ENCODE measurements at regions not wholly inside any gene's neighbourhood (a gene's known extent, or its start where the extent isn't known, plus 50 kb on each side); places are given as distances from the start of the nearest gene placed in this dataset.

DNA sequence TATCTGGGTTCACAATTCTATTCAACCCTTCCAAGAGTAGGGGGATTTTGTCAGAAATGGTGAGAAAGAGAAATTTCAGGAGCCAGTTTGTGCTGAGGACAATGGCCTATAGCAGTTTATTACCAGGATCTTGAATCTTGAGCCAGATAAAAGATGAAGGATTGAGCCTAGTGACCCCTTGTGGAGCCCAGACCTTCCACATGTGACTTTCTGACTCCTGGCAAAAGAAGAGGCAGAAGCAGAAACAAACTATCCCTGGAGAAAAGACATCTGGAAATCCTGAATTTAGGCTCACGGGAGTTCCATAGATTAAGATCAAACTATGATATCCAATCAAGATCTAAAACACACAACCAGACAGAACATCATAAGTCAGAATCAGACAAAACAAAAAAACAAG is 60.9 kb upstream of the CHRM2 start:
- DNase-seq (ENCODE audit: low spot score) = peak; percentile 22

DNA sequence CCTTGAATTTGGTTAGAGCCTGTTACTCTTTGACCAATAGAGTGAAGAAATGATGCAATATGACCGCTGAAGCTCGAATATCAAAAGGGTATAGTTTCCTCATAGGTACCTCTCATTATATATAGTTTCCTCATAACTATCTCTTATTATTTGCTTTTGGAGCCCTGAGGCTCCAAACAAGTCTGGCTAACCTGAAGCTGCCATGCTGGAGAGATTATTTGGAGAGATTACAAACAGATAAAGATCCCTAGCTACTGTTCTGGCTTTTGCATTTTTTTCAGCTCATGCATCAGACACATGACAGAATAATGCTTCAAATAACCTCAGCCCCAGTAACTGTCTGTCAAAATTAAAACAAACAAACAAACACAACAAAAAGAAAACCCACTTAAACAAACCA is 65.4 kb upstream of the CHRM2 start:
- no peak for DNase-seq (ENCODE audit: low spot score)

DNA sequence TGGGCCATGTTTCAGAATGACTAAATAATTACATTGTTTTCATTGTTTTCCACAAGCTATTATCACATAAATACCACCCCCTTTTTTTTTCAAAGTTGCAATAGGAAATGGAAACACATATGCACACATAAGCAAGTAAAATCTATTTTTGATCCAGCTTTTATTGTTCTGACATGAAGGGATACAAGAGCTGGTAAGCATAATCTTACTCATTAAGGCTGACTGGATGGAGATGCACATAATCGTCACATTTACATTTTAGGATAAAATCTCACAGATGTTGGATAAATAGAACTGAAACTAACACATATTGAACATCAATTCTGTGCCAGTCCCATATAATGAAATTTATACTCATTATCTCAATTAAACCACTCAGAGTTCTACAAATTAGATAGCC is 84.5 kb upstream of the CHRM2 start:
- no peak for DNase-seq (ENCODE audit: low spot score)

DNA sequence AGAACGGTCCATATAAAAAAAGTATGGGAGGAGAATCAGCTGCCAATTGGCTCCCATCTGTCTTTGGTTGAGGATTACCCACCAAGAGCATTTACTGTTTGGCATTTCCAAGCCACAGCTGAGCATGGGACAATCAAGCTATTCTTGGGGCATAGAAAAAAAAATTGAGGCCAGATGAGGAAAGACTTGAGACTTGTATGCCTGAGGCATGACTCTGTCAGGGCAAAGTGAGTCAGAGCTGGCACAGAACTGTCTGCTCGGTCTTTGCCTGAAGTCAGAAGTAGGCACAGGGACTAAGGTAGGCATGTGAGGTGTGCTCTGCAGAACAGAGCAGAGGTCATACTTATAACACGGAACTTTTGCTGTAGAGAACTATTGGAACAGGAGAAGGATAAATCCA is 126.5 kb upstream of the CHRM2 start:
- peak; percentile 48 for DNase-seq (ENCODE audit: low spot score)

DNA sequence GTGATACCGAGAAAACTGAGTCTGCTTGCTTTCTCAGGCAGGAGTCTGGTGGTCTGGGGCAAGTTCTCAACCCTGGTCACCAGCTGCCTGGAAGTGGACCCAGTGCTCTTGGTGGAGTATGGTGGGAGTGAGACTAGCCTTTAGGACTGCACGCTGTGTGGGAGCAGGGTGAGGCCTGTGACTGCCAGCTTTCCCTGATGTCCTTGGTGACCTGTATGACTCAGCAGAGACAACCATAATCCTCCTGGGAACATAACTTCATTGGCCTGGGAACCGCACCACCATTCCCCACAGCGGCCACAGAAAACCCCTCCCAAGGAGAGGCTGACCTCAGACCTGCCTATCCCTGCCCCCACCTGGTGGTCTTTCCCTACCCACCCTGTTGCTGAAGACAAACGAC is 139.5 kb upstream of the CHRM2 start:
- DNase-seq (ENCODE audit: low spot score) = no peak

DNA sequence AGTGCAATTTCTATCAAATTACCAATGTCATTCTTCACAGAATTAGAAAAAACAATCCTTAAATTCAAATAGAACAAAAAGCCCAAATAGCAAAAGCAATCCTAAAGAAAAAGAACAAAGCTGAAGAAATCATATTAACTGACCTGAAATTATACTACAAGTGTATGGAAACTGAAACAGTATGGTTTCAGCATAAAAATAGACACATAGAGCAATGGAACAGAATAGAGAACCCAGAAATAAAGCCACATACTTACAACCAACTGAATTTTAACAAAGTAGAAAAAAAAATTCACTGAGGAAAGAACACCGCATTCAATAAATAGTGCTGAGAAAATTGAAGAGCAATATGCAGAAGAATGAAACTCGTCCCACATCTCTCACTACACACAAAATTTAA is 142.0 kb upstream of the CHRM2 start:
- no peak for DNase-seq (ENCODE audit: low spot score)

DNA sequence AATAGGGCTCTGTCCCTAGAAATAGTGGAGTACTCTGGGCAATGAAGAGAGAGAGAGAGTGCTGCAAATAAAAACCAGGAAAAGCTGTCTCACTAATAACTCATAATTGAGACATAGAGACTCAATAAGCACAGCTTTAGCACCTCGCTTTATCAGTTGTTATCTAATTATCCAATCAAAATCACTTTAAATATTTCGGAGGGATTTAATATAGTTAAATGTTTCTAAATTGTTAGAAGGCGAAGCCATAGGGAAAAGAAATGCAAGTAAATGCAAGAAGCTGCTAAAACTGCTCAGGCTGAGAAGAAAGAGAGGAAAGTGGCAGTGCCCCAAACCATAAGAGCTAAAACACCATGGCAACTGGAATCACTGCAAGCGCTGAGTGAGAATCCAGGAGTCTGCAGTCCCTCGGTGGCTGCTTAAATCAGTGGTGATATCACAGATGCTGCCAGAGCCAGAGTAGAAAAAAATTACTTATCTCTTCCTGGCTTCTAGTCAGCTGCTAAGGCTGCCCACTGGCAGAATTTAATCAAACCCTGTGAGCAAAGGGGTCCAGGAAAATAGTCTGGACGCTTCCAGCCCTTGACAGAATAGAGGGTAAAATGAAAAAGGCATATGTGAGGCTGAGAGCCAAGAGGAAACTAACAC is 150.4 kb upstream of the CHRM2 start:
- DNase-seq (ENCODE audit: low spot score) = no peak

DNA sequence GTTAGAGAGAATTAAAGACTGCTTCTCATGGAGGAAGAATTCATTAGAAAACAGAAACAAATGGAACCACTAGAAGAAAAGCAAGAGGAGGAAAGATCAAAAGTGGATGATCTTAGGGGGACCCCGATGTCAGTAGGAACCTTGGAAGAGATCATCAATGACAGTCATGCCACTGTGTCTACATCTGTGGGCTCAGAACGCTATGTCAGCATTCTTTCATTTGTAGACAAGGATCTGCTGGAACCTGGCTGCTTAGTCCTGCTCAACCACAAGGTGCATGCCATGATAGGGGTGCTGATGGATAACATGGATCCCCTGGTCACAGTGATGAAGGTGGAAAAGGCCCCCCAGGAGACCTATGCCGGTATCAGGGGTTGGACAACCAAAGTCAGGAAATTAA is 154.4 kb upstream of the CHRM2 start:
- DNase-seq (ENCODE audit: low spot score) = no peak

DNA sequence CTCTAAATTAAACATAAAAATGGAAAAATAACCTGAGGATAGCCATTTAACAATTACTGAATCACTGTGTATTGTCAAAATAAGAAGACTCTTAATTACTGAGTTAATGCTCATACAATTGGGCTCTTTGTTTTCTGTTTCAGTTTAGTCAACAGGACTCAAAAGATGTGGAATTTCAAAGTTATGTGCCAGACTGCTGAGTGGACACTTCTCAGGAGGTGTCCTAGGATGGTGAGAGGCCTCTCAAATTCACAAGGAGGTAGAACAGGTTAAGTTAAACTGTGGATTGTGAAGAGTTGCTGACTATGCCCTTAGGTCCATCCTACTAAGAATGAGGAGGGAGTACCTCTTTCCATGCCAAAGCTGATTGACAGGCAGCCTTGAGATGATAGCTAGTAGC is 157.7 kb upstream of the CHRM2 start:
- DNase-seq (ENCODE audit: low spot score) = no peak

DNA sequence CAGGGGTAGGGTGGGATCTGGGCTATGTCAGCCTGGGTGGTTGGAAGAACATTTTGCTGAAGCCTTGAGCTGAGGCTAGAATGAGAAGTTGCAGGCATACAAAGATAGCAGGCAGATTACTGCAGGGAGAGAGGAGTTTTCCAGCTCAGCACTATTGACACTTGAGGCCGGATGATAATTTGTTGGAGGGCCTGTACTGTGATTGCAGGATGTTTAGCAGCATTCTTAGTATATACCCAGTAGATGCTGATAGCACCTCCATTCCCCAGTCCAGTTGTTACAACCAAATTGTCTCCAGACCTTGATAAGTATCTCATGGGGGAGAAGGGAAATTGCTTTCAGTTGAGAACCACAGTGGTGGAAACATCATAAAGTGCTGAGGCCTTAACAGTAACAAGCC is 158.6 kb upstream of the CHRM2 start:
- no peak for DNase-seq (ENCODE audit: low spot score)

DNA sequence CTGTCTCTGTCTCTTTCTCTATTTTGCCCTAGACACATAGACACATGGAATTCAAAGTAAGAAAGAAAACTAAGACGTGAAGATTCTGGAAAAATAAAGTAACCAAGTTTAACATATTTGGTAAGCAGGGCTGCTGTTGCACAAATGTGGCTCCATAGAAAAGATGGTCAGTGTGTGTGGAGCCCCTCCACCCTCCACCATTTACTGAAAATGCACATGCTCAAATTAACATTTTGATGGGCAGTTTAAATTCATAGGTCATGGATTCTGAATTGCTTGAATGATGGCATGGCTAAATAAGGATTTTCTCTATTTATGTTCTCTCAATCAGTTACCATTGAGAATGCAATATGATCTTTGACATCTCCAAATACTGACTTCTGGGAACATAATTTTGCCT is 165.5 kb upstream of the CHRM2 start:
- DNase-seq (ENCODE audit: low spot score) = no peak

DNA sequence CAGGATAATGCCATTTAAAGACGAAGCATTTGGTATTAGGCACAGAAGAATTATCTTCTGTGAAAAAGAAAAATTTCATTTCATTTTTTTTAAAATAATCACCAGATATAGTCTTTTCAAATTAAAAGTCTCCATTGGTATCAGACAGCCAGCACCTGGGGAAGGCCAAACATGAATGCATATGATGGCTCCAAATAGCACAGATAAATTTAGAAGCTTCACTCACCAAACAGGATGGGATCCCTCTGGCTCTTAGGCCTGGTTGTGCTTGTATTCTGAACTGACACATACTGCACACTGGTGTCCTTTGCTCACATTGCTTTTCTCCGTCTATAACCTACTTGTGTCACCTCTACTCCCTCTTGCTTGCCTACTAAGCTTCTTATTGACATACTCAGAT is 169.5 kb upstream of the CHRM2 start:
- DNase-seq (ENCODE audit: low spot score) = no peak

DNA sequence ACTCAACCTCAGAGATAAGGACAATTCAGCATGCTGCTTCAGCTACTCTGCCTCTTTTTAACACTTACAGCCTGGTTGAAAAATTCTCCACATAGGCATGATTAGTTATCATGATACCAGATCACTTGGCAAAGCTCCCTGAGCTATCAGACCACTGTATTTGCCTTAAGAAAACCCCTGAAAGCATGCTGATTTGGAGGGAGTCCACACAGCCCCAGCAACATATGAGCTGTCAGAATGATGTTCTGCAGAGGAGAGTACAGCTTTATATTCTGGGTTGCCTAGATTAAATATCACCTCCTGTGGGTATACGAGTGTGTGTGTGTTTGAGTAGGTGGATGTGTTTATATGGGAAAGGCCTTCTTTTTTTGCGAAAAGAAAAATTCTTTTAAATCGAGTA is 170.2 kb upstream of the CHRM2 start:
- no peak for DNase-seq (ENCODE audit: low spot score)

DNA sequence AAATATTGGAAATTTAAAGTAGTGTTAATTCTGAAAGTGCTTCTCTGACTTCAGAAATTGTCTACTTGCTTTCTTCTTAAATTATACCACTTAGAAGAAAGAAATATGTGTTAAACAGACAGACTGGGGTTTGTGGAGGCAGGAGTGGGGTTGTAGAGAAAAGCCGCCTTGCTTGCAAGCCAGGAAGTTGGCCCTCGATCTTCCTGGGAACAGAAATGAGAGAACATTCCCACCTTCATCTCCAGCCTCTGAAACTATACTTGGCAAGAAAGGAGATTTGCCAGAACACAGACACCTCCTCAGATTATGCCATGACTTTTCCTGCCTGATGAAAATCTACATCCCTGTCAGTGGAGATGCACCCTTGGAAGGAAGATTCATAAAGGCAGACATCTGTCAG is 171.2 kb upstream of the CHRM2 start:
- no peak for DNase-seq (ENCODE audit: low spot score)

DNA sequence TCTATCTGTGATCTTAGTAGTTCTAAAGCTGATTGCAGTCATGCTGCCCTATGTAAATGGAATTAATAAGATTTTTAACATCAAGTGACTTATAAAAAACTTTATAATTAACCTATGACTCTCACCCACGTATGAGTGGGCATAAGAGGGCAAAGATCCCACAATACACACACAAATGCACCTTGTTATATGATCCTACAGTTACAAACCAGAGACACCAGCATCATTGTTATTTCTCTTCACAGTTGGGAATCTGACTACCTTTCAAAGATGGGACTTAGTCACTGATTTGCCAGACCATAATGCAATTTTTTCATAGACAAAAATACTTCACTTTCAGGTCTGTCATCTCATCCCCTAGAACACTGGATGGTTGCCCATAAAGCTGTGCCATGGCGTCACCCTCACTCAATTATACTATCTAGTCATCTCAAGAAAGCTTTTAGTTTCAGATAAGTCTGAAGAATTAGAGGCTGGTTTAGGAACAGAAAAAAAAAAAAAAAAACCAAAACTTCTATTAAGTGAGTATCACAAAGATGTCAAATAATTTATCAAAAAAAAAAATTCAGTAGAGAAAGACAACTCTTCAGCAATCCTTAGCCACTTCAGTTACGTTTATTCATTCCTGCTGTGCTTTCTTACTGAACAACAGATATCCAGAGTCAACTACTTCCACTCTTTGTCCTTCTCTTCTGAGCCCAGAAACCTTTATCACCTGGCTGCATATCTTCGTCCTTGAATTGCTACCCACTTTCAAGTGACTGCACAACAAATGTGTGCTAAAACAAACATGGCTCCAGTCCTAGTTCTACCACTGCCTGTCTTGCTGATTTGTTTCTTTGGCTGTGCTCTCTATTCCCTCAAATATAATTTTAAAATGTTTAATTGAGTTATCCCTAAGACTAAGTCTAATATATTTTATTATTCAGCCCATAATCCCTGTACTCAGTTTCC is 175.0 kb upstream of the CHRM2 start:
- no peak for DNase-seq (ENCODE audit: low spot score)

DNA sequence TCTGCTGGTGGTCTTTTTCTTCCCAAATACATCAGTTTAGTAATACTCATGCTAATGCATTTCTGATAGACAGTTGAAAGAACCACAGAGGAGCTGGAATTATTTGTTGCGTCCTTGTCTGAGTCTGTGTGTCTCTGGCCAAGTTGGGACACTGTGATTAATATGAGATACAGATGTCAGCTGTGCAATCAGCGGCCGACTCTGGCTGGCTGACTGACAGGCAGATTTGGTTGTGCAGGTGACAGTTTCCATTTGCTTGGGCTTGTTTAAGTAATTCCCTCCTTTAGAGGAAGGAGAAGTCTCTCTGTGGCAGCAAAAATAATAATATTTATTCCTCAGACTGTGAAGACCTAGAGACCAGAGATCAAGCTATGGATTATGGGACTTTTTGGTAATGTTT is 176.2 kb upstream of the CHRM2 start:
- no peak for DNase-seq (ENCODE audit: low spot score)

DNA sequence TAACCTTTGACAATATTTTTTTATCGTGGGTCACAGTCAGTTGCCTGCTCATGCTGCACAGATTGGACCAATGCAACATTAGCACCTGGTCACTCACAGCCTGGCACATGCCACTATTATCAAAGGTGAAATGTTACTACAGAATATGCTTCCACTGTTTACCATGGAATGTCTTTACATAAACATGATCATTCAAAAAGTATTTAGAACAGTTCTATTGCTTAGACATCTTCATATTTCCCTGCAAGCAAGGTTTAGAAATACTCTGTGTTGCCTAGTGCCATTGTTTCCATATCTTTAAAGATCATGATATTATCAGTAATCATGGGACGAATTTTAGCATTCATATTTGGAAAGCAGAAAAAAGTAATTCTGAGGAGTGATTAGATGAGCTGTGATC is 179.9 kb upstream of the CHRM2 start:
- no peak for DNase-seq (ENCODE audit: low spot score)

DNA sequence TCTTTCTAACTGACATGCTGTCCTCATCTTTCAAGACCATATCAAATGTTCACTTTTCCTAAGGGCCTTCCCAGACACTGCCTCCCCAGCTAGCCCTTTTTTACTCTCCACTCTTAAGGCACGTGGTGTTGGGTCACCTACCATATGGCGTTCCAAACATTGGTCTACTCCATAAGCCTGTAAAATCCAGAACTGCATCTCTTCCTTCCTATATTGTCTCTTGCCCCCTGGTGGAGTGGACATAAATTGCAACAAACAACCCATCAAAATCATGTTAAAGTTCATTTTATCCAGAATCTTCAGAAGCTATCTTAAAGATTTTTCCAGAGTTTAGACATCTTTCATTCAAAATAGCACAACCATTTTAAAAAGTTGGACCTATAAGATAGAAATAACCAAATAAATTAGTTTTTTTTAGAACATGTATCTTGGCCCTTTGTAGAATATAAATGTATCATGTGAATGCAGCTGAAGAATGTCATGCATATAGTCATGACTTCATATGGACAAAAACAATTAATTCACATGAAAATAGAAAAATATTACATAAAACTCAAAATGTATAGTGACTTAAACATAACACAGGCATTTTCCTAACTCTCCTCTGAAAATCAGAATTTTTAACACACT is 180.6 kb upstream of the CHRM2 start:
- DNase-seq (ENCODE audit: low spot score) = peak; percentile 67

DNA sequence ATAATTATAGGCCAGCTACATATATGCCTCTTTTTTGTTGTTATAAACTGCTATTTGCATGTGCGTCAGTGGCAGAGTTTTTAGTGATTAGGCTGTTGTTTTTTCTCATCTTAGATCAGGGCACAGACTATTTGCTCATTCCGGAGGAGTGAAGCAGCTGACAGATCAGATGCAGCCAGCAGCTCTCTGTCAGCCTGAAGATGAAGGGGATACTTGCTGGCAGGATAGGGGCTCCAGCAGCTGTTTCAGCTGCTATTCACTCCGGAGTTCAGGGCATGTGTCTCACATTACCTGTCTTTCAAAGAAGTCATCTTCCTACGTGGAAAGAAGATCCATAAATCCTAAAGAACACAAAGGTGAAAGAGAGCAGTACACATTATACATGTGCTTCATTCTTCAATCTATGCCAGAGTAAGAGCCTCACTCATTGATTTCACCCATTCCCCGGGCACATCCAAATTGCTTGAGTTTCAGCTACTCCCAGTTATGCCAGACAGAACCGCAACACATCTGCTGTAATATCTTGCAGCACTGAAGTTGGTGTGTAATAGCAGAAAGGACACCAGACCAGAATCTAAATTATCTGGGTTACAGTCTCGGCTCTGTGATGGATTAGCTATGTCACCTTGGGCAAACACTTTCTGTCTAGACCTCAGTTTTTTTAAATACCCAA is 182.8 kb upstream of the CHRM2 start:
- DNase-seq (ENCODE audit: low spot score) = no peak

DNA sequence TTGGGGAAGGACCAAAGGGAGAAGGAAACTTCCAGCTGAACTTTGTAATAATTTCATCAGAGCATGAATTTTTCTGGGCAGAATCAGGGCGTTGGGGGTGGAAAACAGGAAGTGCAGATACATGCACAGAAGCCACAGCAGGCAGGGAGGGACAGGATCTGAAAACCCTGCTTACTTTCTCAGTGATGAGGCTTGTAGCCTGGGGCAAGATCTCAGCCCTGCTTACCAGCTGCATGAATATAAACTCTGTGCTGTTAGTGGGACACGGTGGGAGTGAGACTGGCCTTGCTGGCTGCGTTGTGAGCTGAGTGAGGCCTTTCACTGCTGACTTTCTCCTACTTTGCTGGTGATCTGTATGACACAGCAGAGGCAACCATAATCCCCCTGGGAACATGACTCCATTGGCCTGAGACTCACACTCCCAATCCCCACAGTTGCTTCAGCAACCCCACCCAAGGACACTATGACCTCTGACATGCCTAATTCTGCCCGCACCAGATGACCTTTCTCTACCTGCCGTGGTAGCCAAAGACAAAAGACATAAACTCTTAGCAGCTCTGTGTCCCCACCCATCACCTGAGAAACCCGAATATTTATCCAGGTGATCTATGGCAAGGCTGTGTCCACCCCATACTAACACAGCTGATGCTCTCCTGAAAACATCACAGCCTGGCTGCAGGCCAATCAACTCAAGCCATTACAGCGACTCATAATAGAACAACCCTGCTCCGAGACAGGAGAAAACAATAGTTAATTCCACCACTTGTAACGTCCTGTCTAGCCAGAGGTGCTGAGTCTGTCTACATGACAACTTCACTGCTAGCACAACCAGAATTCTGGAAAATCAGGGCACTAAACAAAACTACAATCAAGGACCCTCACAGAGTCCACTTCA is 190.7 kb upstream of the CHRM2 start:
- DNase-seq (ENCODE audit: low spot score) = no peak

DNA sequence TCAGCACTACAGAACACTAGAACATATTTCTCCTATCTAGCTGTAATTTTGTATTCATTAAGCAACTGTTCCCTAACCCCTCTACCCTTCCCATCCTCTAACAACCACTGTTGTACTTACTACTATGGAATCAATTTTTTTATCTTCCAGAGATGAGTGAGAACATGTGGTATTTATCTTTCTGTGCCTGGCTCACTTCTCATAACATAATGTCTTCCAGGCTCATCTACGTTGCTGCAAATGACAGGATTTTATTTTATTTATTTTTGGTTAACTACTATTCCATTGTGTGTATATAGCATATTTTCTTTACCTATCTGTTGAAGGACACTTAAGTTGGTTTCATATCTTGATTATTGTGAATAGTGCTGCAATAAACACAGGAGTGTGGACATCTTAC is 200.9 kb upstream of the CHRM2 start:
- no peak for DNase-seq (ENCODE audit: low spot score)

All from RKO (cell line).